GM21576 (cell line): ENCODE measurements at regions not wholly inside any gene's neighbourhood (a gene's known extent, or its start where the extent isn't known, plus 50 kb on each side); places are given as distances from the start of the nearest gene placed in this dataset.

ENCODE experiments used
- ATAC-seq: cut with Tn5 transposase; IDR thresholded peaks from one replicate; pipeline ENCODE4 v1.9.1; 2021; ENCODE audit warnings: mild to moderate bottlenecking, moderate library complexity; ENCODE audit not compliant: unreplicated experiment

DNA sequence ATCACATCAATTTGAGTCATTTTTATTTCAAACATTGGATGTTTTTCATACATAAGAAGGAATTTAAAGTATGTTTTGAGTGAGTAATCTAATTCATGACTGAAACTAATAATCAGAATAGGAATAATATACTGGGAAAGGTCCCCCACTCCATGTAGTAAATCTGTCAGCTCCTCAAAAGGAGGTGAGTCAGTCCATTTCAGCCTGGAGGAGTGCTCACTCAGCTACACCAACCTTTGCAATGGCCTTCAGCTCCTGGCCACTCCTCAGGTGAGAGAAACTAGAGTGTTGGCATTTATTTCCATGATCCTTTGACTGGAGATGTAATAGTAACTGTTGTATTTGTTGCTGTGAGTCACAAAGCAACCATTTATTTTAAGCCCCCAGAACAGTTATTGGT lies 744.9 kb upstream of the ARRDC4 start:
- no peak for ATAC-seq

DNA sequence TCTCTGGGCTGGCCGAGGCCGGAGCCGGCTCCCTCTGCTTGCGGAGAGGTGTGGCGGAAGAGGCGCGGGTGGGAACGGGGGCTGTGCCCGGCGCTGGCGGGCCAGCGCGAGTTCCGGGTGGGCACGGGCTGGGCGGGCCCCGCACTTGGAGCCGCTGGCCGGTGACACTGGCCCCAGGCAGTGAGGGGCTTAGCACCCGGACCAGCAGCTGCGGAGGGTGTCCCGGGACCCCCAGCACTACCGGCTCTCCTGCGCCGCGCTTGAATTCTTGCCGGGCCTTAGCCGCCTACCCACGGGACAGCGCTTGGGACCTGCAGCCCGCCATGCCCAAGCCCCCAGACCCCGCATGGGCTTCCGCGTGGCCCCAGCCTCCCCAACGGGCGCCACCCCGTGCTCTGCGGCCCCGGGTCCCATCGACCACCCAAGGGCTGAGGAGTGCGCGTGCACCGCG lies 736.3 kb upstream of the ARRDC4 start:
- ATAC-seq, result no peak

DNA sequence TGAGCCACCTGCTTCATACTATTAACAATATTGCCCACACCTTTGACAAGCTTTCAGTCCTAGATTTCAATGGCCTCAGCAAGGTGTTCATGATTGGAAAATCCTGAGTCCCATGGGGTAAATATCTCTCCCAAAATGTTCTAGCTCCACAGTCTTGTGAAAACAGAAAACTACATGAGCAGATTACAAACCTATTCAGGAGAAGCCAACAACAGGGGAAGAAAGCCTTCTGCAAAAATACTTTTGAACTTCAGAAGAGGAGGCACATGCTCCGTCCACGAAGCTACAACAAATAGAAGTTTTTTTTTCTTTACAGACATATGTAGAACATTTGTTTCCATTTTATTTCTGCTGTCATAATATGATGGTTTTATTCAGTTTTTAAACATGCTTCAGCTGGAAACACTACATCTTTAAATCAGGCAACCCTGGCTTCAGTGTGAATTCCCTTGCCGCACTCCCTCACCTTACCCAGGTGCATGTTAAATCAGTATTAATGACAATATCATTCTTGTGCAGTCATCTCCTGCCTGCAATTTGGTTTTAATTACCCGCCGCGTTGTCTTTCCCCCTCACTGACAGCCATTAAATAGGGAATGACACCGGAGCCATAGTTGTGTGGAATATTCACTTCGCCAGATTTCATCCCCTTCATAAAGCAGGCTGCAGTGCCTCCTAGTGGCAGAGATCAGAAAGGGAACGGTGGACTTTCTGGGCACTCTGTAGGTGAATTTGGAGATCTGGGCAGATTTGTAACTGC lies 725.5 kb upstream of the ARRDC4 start:
- no peak for ATAC-seq

DNA sequence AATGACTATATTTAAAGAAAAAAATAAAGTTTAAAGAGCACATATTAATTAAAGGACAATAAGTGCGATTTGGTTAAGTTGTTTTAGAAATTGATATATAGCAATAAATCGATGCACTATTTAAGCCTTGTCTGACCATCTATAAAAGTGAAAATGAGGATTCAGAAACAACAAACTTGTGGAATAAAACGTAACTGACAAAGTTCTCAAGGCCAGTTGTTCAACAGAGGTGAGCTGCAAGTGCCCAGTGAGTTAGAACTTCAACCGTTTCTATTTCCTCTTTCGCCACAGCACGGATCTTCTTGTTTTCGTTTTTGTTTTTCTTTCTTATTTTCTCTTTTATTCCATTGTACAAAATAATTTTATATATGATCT lies 724.9 kb upstream of the ARRDC4 start:
- ATAC-seq, result no peak

DNA sequence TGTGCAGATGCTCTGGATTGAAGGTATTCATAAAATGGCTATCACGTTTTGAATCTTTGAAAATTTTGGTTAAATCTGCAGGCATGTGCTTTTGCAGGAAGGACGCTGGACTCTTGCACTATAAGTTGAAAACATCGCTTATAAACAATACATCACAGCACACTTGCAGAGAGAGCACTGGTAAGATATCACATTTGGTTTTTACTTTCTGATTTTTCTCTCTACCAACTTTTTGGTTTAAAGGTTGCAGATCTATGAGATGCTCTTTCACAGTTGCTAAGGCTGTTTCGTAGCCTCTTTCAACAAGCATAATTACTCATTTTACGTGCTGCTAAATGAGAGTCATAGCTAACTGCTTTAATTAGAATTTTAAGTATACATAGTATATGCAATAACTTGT lies 724.4 kb upstream of the ARRDC4 start:
- ATAC-seq, result no peak

DNA sequence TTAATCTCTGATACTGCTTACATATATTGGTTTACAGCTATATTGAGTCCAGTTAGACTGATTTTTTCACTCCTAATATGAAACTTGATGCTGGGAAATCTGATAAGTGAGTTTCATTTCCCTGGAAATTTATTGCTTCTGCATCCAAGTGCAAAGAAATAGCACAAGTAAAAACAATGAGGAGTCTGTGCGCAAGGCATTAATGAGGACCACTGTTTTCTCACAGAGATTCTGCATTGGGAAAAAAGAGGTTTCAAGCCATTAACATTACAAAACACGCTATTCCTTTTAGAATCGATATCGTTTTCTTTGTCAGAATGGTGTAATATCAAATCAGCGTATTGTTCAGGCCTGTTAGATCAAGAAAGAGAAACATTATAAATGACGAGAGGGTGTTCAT lies 723.3 kb upstream of the ARRDC4 start:
- ATAC-seq, result no peak

DNA sequence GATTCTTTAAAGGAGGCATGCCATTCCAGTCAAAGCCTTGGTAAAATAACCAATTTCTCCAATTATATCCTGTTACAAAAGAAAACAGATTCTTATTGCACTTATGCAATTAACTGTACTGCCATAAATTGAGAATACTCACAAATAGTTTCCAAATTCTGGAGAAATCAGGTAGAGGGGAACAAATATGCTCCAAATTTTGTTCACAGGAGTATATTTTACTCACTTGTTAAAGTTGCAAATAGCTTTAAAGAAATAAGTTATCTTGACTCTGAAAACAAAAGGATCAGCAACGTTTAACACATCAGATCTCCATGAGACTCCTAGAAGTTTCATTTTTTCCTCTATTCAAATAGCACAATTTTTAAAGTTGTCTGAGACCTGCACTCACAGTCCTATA lies 712.1 kb upstream of the ARRDC4 start:
- ATAC-seq, result no peak

DNA sequence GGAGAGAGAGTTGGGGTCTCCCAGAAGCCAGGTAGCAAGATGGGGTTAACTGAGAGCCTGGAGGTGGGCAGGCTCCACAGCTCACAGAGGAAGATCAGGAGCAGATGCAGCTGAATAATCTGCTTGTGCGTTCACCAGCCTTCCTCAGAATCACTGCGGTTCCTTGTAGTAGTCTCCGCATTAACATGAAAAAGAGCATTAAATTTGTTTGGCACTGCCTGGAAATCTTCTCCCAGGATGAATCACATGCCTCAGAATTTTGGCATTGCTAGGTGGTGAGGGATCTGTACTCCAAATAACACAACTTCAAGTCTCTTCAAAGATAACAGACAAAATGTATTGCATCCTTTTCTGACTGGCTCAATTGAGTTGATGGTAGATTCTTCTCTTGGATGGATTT lies 700.6 kb upstream of the ARRDC4 start:
- no peak for ATAC-seq

DNA sequence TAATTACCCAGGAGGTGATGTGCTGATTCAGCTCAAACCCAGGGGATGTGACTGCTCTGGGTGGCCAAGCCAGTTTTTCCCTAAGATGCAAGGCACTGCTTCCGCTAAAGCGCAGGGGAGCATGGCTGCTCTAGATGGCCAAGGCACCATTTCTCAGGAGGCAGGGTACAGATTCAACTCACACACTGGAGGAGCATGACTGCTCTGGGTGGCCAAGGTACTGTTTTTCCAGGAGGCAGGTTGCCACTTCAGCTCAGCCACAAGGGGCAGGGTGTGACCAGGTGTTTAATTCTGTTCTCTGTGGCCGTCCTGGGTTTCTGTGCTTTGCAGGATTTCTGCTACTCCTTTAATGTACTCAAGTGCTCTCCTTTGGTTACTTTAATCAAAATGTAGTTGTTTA lies 659.3 kb upstream of the ARRDC4 start:
- ATAC-seq, result no peak

DNA sequence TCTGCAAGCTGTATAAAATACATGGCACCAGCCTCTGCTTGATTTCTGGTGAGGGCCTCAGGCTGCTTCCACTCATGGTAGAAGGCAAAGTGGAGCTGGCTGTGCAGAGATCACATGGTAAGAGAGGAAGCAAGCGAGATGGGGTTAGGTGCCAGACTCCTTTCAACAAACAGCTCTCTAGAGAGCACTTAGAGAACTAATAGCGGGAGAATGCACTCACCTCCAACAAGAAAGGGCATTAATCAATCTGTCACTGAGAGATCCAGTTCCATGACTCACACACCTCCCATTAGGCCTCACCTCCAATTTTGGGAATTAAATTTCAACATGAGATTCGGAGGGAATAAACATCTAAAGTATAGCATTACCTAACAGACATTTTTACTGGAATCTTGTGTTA lies 644.1 kb upstream of the ARRDC4 start:
- ATAC-seq, result no peak

DNA sequence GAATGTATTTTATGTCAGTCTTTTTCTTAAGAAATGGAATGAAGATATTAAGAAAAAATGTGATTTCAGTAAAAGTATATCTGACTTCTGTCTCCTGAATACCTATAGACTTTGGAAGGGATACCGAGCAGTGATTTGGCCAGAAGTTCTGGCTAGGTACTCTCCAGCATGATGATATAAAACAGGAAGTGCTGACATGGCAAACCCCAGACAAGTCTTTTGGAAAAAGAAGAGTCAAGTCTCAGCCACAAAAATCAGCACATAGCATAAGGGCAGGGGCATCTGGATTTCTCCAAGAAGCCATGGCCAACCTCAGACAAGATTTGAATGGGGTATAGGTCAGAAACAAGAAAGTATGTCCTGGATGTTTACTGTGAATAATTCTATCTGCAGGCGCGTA lies 643.3 kb upstream of the ARRDC4 start:
- ATAC-seq, result no peak

DNA sequence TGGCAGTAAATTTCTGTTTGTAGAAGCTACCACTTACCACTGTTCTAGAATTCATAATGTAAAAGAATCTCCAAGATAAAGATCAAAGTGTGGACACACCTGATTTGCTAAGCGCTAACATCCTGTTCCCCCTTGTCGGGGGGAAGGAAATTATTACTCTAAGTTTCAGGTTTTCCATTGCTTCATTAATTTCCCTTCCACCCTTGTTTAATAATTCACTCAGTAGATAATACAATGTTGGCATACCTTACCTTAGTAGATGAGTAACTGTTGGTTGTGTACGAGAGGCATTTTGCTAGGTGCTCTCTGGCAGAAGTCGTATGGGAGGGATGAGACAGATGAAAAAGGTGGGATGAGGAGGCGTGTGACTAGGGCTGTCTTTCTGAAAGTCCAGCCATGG lies 641.2 kb upstream of the ARRDC4 start:
- ATAC-seq, result no peak

DNA sequence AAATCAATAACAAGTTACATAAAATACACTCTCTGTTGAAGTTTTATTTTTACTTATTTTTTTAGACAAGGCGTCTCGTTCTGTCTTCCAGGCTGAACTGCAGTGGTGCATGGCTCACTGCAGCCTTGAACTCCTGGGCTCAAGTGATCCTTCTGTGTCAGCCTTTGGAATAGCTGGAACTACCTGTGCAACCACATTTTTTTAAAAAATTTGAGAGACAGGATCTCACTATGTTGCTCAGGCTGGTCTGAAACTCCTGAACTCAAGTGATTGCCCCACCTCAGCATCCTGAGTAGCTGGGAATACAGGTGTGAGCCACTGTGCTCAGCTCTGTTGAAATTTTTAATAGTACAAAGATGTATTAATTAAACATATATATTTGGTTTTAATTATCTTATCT lies 614.3 kb upstream of the ARRDC4 start:
- ATAC-seq, result no peak

DNA sequence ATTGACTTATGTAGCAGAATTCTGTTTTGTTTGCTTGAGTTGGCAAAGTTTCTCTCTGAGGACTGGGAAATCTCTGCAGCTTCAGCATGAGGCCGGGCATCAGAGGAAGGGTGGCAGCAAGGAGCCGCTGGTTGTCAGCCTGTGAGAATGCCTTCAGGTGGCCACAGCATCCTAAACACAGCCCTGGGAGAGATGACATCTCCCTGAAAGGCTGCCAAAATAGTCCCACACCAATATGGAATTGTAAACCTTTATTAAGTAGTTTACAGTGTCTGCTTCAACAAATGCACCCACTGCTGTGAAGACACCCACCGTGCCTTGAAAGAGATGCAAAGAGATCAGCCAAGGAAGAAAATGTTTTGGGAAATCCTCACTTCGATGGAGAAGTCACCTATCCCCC lies 609.7 kb upstream of the ARRDC4 start:
- no peak for ATAC-seq

DNA sequence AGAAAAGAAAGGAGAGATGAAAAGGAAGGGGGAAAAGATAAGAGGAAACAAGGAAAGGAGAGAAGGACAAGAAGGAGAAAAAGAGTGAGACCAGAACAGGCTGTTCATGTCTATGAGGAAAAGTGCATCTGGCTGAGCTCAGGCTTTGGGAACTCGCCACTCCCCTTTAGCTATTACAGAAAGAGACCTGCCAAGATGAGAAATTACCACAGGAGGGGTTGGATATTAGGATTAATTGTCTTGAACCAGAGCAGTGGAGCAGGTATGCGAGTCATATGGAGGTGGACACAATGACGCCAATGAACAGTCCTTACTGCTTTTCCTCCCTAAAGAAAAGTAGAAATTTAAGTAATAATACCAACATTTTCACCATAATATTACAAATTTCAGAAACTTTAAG lies 577.0 kb upstream of the ARRDC4 start:
- no peak for ATAC-seq

DNA sequence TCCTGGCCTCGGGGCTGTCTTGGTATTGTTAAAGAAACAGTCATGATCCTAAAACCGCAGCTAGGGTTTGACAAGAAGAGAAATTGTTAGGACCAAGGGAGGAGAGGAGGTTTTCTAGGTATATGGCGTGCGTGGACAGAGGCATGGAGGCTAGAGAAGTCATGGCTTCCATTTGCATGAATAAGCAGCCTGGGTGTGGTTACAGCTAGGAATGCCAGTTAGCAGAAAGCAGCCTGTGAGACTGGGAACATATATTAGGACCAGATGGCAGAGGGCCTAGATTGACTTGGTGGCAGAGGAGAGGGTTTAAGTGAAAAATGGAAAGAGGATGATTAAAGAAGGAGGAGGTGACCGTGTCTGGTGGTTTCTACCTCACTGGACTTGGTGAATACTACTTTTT lies 573.6 kb upstream of the ARRDC4 start:
- ATAC-seq, result no peak

DNA sequence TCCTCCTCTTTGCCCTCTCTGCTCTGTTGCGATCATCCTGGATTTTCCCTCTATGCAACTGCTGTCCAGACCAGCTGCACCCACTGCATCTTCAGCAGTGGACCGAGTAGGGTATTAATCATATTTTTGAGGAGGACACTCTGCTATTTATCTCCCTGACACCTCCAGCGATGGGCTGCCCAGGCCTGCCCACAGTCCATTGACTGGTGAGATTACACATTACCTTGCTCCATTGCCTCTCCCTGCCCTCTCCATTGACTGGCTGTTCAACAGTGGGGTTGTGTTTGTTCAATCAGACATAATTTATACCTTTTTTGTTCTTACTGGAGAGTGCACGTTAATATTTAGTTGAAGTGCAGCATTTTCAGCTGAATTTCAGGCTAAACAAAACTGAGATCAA lies 559.3 kb upstream of the ARRDC4 start:
- no peak for ATAC-seq

DNA sequence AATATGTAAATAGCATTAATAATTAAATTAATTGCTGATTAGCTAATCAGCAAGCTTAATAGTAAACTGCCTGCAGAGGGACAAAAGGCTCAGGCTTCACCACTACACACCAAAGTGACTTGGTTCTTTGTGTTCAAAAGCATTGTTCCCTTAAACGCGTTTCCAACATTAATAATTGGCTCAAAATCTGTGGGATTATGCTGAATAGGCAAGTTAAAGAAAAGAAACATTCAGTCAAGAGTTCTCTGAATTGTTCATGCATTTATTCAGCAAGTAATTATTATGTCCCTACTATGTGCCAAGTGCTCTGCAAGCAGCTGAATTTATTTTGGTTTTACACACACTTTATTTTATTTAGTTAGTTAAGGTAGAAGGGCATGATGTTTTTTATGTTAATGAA lies 558.5 kb upstream of the ARRDC4 start:
- no peak for ATAC-seq

DNA sequence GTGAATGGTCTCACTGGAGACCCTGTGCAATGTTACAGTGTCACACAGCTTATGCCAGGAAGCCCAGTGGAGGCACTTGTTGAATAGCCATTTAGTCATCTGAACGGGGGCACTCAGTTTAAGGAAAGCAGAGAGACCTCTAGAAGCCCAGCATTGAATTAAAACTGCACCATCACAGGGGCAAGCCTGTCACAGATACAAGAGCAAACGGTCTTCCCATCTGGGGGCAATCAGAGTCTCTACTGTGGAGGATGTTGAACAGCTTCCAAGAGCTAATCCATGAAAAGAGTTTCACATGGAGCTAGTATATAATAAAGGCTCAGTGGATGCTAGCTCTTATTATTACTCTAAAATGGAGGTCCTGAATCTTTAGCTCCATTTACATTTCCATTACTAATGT lies 553.7 kb upstream of the ARRDC4 start:
- ATAC-seq, result no peak

DNA sequence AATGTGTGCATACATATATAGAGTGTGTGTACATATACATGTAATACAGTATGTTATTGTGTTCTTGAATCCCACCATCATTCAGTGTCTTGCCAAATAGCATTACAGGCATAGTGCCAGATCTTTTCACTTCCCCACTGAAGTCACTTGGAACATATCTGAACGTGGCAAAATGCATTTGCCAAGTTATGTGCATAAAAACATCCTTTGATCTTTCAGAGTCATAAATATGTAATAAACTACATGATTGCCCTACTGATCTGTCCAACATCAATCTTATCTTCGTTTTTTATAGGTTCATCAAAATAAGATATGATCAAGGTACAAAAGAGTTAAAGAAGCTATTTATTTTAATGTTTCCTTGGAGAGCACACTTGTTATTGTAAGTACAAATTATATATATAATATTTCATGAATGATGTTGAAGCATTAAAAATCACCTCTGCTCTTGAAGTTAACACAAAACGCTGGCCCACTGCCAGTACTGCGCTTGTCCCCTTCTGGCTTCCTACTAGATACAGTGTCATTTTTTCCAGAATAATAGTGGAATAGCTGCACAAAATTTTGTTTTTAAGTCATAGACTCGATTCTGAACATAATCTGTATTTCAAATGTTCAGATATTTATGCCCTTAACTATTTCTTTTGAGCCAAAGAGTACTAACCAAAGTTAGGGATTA lies 549.5 kb upstream of the ARRDC4 start:
- ATAC-seq, result no peak

DNA sequence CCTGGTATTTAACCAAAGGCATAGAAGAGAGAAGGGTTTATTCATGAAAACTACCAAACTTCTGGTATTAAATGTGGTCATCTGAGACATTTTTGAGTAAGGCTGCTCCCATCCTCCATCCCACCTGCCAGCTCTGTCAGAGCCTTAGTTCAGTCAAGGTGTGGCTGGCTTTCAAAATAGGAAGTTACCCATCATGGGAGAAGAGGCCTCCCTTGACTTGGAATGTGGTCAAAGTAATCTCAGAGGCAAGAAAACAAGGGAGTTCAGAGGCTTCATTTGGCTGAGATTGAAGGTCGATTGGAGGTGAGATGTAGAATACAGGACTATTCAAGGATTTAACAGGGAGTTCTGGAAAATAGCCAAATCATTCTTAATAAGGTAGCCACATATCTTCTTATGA lies 540.4 kb upstream of the ARRDC4 start:
- no peak for ATAC-seq

DNA sequence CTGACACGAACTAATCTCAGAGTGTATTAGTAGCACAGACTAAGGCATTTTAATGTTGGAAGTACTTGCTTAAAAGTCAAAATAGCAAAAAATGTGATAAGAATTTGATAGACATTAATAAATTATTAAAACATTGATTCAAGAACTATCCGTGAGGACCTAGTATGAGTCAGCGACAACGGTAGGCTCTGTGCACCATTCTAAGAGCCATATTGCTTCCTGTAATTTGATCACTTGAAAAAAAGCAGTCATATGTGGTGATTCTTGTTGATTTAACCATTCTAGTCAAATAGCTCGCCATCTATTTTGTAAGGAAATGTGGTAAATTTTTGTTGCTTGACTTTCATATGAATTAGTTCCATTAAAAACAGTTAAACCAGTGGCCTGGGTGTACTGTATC lies 534.9 kb upstream of the ARRDC4 start:
- ATAC-seq, result no peak

DNA sequence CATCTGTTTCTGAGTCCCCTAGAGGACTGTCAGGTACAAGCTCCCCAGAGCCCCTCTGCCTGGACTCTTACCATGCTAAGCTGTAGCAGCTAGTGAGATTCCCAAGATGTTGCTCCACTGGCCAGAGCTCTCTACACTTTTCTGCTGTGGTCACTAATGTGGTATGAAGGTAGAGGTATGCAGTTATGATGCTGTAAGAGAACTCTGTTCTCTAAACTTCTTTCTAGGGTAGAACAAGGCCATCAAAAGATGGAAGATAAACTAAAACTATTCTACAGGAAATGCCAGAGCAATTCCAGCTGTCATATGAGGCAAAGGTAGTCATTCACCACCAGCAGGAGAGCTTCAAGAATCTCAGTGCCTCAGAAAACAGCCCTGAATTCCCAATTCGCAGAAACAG lies 517.4 kb upstream of the ARRDC4 start:
- ATAC-seq, result no peak
